ENCODE measurements at regions not wholly inside any gene's neighbourhood (a gene's known extent, or its start where the extent isn't known, plus 50 kb on each side); places are given as distances from the start of the nearest gene placed in this dataset.

- DNase-seq (ENCODE audit: low spot score) = no peak
Measured at GRCh38 chr18:60445341-60445740, 72.8 kb upstream of the MC4R start.

GRCh38 chr18:60446821-60447220 lies 74.2 kb upstream of the MC4R start:
- DNase-seq (ENCODE audit: low spot score) = no peak

- DNase-seq (ENCODE audit: low spot score) = no peak
Measured at GRCh38 chr18:60448487-60449267, 76.1 kb upstream of the MC4R start.

GRCh38 chr18:60452421-60452820 lies 79.8 kb upstream of the MC4R start:
- DNase-seq (ENCODE audit: low spot score) = no peak

GRCh38 chr18:60466677-60467076 lies 94.1 kb upstream of the MC4R start:
- no peak for DNase-seq (ENCODE audit: low spot score)

- DNase-seq (ENCODE audit: low spot score) = no peak
Measured at GRCh38 chr18:60469387-60470100, 97.0 kb upstream of the MC4R start.

GRCh38 chr18:60471652-60472051 lies 99.1 kb upstream of the MC4R start:
- no peak for DNase-seq (ENCODE audit: low spot score)

GRCh38 chr18:60485201-60485600 lies 112.6 kb upstream of the MC4R start:
- no peak for DNase-seq (ENCODE audit: low spot score)

GRCh38 chr18:60493066-60493465 lies 120.5 kb upstream of the MC4R start:
- no peak for DNase-seq (ENCODE audit: low spot score)

- DNase-seq (ENCODE audit: low spot score) = no peak
Measured at GRCh38 chr18:60499675-60500074, 127.1 kb upstream of the MC4R start.

- DNase-seq (ENCODE audit: low spot score) = no peak
Measured at GRCh38 chr18:60500960-60501359, 128.4 kb upstream of the MC4R start.

- DNase-seq (ENCODE audit: low spot score) = no peak
Measured at GRCh38 chr18:60502591-60502990, 130.0 kb upstream of the MC4R start.

GRCh38 chr18:60503199-60503598 lies 130.6 kb upstream of the MC4R start:
- DNase-seq (ENCODE audit: low spot score) = no peak

GRCh38 chr18:60506190-60506589 lies 133.6 kb upstream of the MC4R start:
- DNase-seq (ENCODE audit: low spot score) = no peak

GRCh38 chr18:60506682-60507081 lies 134.1 kb upstream of the MC4R start:
- DNase-seq (ENCODE audit: low spot score) = no peak

- no peak for DNase-seq (ENCODE audit: low spot score)
Measured at GRCh38 chr18:60508108-60508507, 135.5 kb upstream of the MC4R start.

GRCh38 chr18:60534538-60534937 lies 162.0 kb upstream of the MC4R start:
- DNase-seq (ENCODE audit: low spot score) = no peak

GRCh38 chr18:60537074-60537473 lies 164.5 kb upstream of the MC4R start:
- no peak for DNase-seq (ENCODE audit: low spot score)

GRCh38 chr18:60538891-60539290 lies 166.3 kb upstream of the MC4R start:
- DNase-seq (ENCODE audit: low spot score) = no peak

GRCh38 chr18:60541661-60542060 lies 169.1 kb upstream of the MC4R start:
- DNase-seq (ENCODE audit: low spot score) = no peak

- no peak for DNase-seq (ENCODE audit: low spot score)
Measured at GRCh38 chr18:60543646-60544045, 171.1 kb upstream of the MC4R start.

- DNase-seq (ENCODE audit: low spot score) = peak; percentile 36
Measured at GRCh38 chr18:60549338-60549960, 176.9 kb upstream of the MC4R start.

- DNase-seq (ENCODE audit: low spot score) = no peak
Measured at GRCh38 chr18:60552948-60553347, 180.4 kb upstream of the MC4R start.
